Transverse colon (tissue), 4 donors: ENCODE measurements at regions not wholly inside any gene's neighbourhood (a gene's known extent, or its start where the extent isn't known, plus 50 kb on each side); places are given as distances from the start of the nearest gene placed in this dataset.

Source experiments
- DNase-seq: peaks from one replicate; pipeline ENCODE4 v3.0.0-alpha.2; 2019
- H3K27ac ChIP-seq, 4 donors: fragments of 200-600 bp; sonication (generic); 2 replicates each; pipeline ENCODE4 v1.5.1; 2016 to 2018; ENCODE audit warnings: inconsistent platforms in 4 of 4
- H3K27me3 ChIP-seq: fragments of 200-600 bp; sonication (generic); 2 replicates; pipeline ENCODE4 v1.5.1; 2017; ENCODE audit warnings: inconsistent platforms
- H3K36me3 ChIP-seq, 4 donors: fragments of 200-600 bp; sonication (generic); 2 replicates each; pipeline ENCODE4 v1.5.1; 2017 to 2019; ENCODE audit warnings: inconsistent platforms in 4 of 4
- H3K4me1 ChIP-seq, 4 donors: fragments of 200-600 bp; sonication (generic); 2 replicates each; pipeline ENCODE4 v1.5.1; 2017 to 2020; ENCODE audit warnings: inconsistent platforms in 4 of 4
- H3K4me3 ChIP-seq, 4 donors: fragments of 200-600 bp; sonication (generic); 1 replicate in 1 of 4; 2 replicates in 3 of 4; pipeline versions ENCODE4 v1.5.1 to v1.6.1; 2017 to 2019; ENCODE audit warnings: inconsistent platforms in 4 of 4
- H3K9me3 ChIP-seq, 2 donors: fragments of 200-600 bp; sonication (generic); 2 replicates each; pipeline ENCODE4 v1.5.1; 2017 to 2019; ENCODE audit warnings: inconsistent platforms in 2 of 2
- EP300 ChIP-seq: sonication (generic); formaldehyde crosslinking; IDR thresholded peaks from one replicate; pipeline ENCODE4 v1.6.1; 2017; ENCODE audit warnings: antibody characterized with exemption, low read depth
- POLR2A ChIP-seq: fragments of 450-650 bp; IDR thresholded peaks from one replicate; pipeline ENCODE4 v1.6.1; 2016; ENCODE audit warnings: antibody characterized with exemption, mild to moderate bottlenecking, moderate library complexity
- POLR2AphosphoS5 ChIP-seq, 3 donors: sonication (generic); formaldehyde crosslinking; IDR thresholded peaks; one replicate each; pipeline ENCODE4 v1.6.1; 2016; ENCODE audit warnings: antibody characterized with exemption in 3 of 3
- WGBS, 2 donors: methylation state at CpG; one replicate each; pipeline ENCODE4 v1.1.5; 2018; ENCODE audit warnings: low coverage in 1 of 2; 5-methylcytosine and 5-hydroxymethylcytosine counted together
- in situ Hi-C, 4 donors: fragments of 200-750 bp; cut with MboI; loops; one replicate each; pipeline versions ENCODE4 v1.15.0 to v1.15.1; 2017; ENCODE audit warnings: low sequenced_read_pairs in 3 of 4, low pct_ligation_motif_present in 1 of 4, low pct_unique_long_range_greater_than_20kb in 1 of 4
- intact Hi-C: fragments of 100-400 bp; cut with DNase I; formaldehyde crosslinking; loops from one replicate; pipeline ENCODE4 v1.15.1; 2023; ENCODE audit warnings: low total_unique reads
- TF ChIP-seq, protein P1 (sequence below), 5 experiments: fragments of 200-600 bp in 3 of 5; fragments of 450-650 bp in 2 of 5; sonication (generic) in 3 of 5; IDR thresholded peaks; 1 replicate in 2 of 5; 2 replicates in 3 of 5; pipeline ENCODE4 v1.5.1; 2016 to 2017; ENCODE audit warnings: antibody characterized with exemption in 5 of 5, inconsistent platforms in 3 of 5, mild to moderate bottlenecking in 2 of 5, moderate library complexity in 1 of 5

DNA sequence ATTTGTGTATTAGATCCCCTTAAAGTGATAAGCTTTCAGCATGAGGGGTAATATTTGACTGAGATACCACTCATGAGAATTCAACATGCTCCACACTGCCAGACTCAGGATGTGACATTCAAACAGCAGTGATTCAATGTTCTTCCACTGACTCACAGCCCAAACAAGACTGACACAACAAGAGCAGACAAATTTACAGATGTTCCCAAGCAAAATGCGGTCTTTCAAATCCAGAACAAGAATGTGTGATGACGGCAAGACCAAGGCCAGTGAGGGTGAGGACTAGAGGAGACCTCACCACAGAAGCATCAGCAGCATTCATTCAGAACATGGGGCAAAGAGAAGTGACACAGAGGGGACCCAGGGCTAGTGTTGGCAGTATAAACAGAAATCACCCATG lies 99.3 kb upstream of the GRIA3 start:
- H3K4me3 ChIP-seq, result no peak overlapping the region
- intact Hi-C loops (no loop called here), in situ Hi-C loops (no loop called here)
- TF ChIP-seq POLR2AphosphoS5 (IDR thresholded peaks at IDR 0.05), result no peak
- TF ChIP-seq POLR2A, result no peak
- H3K27ac ChIP-seq, result no peak overlapping the region
- H3K36me3 ChIP-seq, result no peaks in the 10 kb centered on the region
- DNase-seq, result no peak
- WGBS, 2 donors, result 71% methylated on average over 2 of the region's 2 CpGs; no CpG with 5 or more reads in 1 of the 2 donors
- no peaks in the 10 kb centered on the region for H3K9me3 ChIP-seq
- no peaks in the 10 kb centered on the region for H3K27me3 ChIP-seq
- H3K4me1 ChIP-seq, result no peaks in the 10 kb centered on the region

DNA sequence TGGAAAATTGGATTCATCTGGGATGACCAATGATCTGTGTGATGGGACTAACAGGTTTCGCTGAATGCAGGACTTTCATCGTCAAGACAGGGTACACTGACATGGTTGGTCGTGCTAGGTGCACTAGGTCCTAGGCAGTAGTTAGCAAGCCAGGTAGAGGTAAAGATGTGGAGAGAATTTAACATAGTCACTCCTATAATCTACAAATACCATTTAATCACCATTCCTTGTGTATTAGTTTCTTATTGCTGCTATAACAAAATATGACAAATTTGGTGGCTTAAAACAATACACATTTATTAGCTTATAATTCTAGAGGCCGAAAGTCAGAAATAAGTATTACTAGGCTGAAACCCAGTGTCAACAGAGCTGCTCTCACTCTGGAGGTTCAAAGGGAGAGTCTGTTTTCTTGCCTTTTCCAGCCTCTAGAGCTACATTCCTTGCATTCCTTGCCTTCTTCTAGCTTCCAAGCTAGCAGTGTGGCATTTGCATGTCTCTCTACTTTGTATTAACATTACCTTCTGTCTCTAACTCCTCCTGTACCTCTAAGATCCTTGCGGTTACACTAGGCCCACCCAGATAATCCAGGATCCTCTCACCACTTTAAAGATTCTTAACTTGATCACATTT lies 98.7 kb upstream of the GRIA3 start:
- no peak overlapping the region for H3K4me3 ChIP-seq
- no peaks in the 10 kb centered on the region for H3K36me3 ChIP-seq
- DNase-seq, result no peak
- TF ChIP-seq, protein P1, sequence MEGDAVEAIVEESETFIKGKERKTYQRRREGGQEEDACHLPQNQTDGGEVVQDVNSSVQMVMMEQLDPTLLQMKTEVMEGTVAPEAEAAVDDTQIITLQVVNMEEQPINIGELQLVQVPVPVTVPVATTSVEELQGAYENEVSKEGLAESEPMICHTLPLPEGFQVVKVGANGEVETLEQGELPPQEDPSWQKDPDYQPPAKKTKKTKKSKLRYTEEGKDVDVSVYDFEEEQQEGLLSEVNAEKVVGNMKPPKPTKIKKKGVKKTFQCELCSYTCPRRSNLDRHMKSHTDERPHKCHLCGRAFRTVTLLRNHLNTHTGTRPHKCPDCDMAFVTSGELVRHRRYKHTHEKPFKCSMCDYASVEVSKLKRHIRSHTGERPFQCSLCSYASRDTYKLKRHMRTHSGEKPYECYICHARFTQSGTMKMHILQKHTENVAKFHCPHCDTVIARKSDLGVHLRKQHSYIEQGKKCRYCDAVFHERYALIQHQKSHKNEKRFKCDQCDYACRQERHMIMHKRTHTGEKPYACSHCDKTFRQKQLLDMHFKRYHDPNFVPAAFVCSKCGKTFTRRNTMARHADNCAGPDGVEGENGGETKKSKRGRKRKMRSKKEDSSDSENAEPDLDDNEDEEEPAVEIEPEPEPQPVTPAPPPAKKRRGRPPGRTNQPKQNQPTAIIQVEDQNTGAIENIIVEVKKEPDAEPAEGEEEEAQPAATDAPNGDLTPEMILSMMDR (IDR thresholded peaks at IDR 0.05), result no peak
- TF ChIP-seq POLR2AphosphoS5 (IDR thresholded peaks at IDR 0.05), result no peak
- TF ChIP-seq POLR2A, result no peak
- no peak for TF ChIP-seq EP300
- H3K27me3 ChIP-seq, result no peaks in the 10 kb centered on the region
- intact Hi-C loops, result no loop called here
- WGBS, 2 donors, result 83 to 90% methylated on average over 2 to 5 of the region's 5 CpGs
- no peaks in the 10 kb centered on the region for H3K4me1 ChIP-seq
- no peaks in the 10 kb centered on the region for H3K9me3 ChIP-seq
- in situ Hi-C loops, result no loop called here
- H3K27ac ChIP-seq, result no peak overlapping the region

DNA sequence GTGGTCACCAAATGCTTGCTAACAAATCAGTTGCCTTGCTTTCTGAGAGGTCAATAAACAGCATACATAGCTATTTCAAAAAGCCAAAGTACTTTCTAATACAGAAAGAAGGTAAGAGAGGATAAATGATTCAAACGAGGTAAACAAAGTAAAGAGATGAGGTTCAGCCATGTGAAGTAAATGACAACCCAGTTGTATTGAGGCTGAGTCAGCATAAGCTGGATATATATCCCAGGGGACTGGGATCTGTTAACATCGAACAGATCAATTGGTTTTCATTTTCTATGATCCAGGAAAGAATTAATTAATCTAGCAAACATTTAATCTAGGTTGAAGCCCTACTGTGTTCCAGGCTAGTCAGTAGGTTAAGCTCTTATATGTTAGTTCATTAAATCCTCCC lies 97.3 kb upstream of the GRIA3 start:
- intact Hi-C loops, result no loop called here
- H3K27me3 ChIP-seq, result no peaks in the 10 kb centered on the region
- WGBS, 2 donors, result 55 to 73% methylated on average over 2 of the region's 2 CpGs

DNA sequence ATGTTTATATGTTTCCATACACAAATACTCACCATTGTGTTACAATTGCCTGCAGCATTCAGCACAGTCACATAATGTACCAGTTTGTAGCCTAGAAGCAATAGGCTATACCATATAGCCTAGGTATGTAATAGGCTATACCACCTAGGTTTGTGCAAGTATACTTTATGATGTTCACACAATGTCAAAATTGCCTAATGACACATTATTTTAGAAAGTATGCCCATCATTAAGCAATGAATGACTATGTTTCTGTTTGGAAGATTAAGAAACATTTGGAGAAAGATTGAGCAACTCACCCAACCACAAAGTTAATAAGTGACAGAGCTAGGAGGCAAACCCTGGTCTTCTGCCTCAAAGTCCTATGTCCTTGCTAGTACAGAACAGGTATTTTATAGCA lies 96.8 kb upstream of the GRIA3 start:
- DNase-seq, result no peak
- H3K36me3 ChIP-seq, result no peaks in the 10 kb centered on the region
- intact Hi-C loops, result no loop called here
- no peaks in the 10 kb centered on the region for H3K9me3 ChIP-seq
- H3K27me3 ChIP-seq, result no peaks in the 10 kb centered on the region
- H3K4me1 ChIP-seq, result no peaks in the 10 kb centered on the region
- in situ Hi-C loops, result no loop called here
- TF ChIP-seq, protein P1 (IDR thresholded peaks at IDR 0.05), result no peak
- no peak for TF ChIP-seq POLR2A
- TF ChIP-seq POLR2AphosphoS5 (IDR thresholded peaks at IDR 0.05), result no peak
- TF ChIP-seq EP300, result no peak
- no peak overlapping the region for H3K27ac ChIP-seq
- no peak overlapping the region for H3K4me3 ChIP-seq

More for the DNA sequence above, 97.3 kb upstream of the GRIA3 start:
- in situ Hi-C loops, result no loop called here
- Histone ChIP-seq H3K4me1 (no peaks in the 10 kb centered on the region), H3K27ac (no peak overlapping the region), H3K9me3 (no peaks in the 10 kb centered on the region), H3K4me3 (no peak overlapping the region), H3K36me3 (no peaks in the 10 kb centered on the region)
- TF ChIP-seq EP300 (no peak), POLR2A (no peak)
- no peak for DNase-seq

DNA sequence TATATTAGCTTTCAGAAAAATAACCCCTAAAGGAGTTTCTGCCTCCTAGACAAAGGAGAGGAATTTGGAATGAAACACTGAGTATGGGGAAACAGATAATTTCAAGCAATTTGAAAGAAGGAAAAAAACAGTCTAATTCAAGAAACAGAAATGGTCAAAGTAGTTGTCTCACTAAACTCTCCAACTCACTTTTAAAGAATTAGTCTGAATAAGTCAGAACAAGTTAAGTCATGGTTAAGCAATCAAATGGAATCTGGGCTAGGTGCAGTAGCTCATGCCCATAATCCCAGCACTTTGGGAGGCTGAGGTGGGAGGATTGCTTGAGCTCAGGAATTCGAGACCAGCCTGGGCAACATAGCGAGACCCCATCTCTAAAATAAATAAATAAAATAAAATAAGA lies 95.7 kb upstream of the GRIA3 start:
- no peak for DNase-seq
- intact Hi-C loops (no loop called here), in situ Hi-C loops (no loop called here)
- TF ChIP-seq EP300 (no peak), POLR2A (no peak), POLR2AphosphoS5 (IDR thresholded peaks at IDR 0.05) (no peak)
- TF ChIP-seq, protein P1 (IDR thresholded peaks at IDR 0.05), result no peak
- H3K27ac ChIP-seq, result no peak overlapping the region
- no peak overlapping the region for H3K4me3 ChIP-seq
- no peaks in the 10 kb centered on the region for H3K4me1 ChIP-seq
- no peaks in the 10 kb centered on the region for H3K27me3 ChIP-seq
- 81% methylated on average over 2 of the region's 2 CpGs; no CpG with 5 or more reads in 1 of the 2 donors for whole genome bisulfite sequencing, 2 donors
- no peaks in the 10 kb centered on the region for H3K9me3 ChIP-seq
- no peaks in the 10 kb centered on the region for H3K36me3 ChIP-seq
